ENCODE measurements at regions not wholly inside any gene's neighbourhood (a gene's known extent, or its start where the extent isn't known, plus 50 kb on each side); places are given as distances from the start of the nearest gene placed in this dataset.

DNA sequence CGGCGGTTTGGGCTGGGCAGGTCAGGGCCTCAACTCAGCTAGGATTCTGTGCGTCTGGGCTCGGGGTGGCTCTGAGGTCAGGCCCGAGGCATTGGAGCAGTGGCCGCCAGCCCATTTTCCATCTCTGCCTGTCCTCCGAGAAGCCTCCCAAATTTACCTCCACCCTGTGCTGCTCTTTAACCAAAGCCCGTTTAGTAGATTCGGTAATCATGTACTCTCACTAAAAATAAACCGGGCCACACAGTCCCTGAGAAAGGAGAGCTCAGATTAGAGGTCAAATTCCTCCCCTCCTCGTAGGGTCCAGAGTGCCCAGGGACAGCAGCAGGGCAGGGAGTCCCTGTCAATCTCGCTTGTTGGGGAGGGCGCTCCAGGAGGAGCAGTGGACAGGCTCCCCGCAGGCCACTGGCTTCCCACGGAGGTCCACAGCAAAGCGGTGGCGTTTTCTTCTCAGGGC lies 88.7 kb upstream of the CHST15 start:
- TF ChIP-seq, protein P1, sequence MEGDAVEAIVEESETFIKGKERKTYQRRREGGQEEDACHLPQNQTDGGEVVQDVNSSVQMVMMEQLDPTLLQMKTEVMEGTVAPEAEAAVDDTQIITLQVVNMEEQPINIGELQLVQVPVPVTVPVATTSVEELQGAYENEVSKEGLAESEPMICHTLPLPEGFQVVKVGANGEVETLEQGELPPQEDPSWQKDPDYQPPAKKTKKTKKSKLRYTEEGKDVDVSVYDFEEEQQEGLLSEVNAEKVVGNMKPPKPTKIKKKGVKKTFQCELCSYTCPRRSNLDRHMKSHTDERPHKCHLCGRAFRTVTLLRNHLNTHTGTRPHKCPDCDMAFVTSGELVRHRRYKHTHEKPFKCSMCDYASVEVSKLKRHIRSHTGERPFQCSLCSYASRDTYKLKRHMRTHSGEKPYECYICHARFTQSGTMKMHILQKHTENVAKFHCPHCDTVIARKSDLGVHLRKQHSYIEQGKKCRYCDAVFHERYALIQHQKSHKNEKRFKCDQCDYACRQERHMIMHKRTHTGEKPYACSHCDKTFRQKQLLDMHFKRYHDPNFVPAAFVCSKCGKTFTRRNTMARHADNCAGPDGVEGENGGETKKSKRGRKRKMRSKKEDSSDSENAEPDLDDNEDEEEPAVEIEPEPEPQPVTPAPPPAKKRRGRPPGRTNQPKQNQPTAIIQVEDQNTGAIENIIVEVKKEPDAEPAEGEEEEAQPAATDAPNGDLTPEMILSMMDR (IDR thresholded peaks at IDR 0.05; ENCODE audit: low read depth, low read length) = no peak
- DNase-seq (ENCODE audit: low read depth in 2 of 2) = no peak
- no peak overlapping the region for H3K4me3 ChIP-seq (replicated peaks in 1 of 2; ENCODE audit: low read depth in 2 of 2, low read length in 2 of 2)

DNA sequence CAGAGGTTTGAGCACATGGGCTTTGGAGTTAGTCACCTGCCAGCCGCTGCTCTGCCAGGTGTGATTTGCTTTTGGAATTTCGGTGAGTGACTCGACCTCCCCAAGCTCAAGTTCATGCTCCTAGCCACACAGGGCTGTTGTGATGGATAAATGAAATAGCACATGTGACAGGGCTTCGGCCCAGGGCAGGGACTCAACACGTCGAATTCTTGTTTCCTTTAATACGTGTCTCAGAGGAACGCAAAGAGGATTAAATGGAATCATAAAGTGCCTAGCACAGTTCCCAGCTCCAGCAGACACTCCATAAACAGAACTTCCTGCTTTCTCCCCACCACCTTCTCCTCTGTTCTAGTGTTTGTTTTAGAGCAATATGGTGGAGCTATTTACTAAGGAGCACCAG lies 88.3 kb upstream of the CHST15 start:
- DNase-seq (ENCODE audit: low read depth in 2 of 2) = no peak
- TF ChIP-seq, protein P1 (IDR thresholded peaks at IDR 0.05; ENCODE audit: low read depth, low read length) = no peak

GRCh38 chr10:124180947-124181549 lies 87.7 kb upstream of the CHST15 start:
- peak; percentile 3 to 18 for DNase-seq (ENCODE audit: low read depth in 2 of 2)
- no peak overlapping the region for H3K4me3 ChIP-seq (replicated peaks in 1 of 2; ENCODE audit: low read depth in 2 of 2, low read length in 2 of 2)
- TF ChIP-seq, protein P1 (IDR thresholded peaks at IDR 0.05; ENCODE audit: low read depth, low read length) = no peak

More for the DNA sequence above, 88.3 kb upstream of the CHST15 start:
- no peak overlapping the region for H3K4me3 ChIP-seq (replicated peaks in 1 of 2; ENCODE audit: low read depth in 2 of 2, low read length in 2 of 2)

GRCh38 chr10:124180044-124180745 lies 86.8 kb upstream of the CHST15 start:
- TF ChIP-seq, protein P1 (IDR thresholded peaks at IDR 0.05; ENCODE audit: low read depth, low read length) = no peak

DNA sequence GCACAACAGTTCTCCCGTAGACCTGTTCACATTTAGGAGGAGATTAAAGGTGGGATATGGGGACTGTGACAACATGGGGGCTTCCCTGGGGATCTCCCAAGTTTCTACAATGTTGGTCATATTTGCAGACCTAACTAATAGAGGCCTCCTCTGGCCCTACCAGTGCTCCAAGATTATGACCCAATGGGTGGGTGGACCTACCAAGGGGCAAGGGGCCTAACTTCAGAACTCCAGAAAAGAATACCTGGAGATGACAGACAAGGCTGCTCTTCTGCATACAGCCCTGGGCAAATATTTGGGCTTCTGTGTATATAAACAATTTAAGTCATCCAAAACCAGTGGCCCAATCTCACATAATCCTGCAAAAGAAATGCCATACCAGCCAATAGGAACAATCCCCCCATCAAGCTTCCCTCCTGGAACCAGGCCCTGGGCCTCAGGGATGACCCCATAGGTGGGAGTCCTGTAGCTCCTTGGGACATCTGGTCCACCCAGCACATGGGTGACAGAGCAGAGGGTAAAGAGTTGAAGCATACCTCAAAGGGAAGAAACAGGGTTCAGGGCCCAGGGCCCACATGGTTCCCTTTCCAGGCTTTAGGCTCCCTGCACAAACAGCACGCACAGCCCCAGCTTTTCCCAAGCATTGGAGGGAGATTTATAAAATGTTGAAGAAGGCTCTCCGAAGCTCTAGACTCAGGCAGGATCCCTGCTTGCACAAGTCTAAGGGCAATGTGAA lies 86.1 kb upstream of the CHST15 start:
- TF ChIP-seq, protein P1 (IDR thresholded peaks at IDR 0.05; ENCODE audit: low read depth, low read length) = no peak
- H3K4me3 ChIP-seq (replicated peaks in 1 of 2; ENCODE audit: low read depth in 2 of 2, low read length in 2 of 2) = no peak overlapping the region
- no peak for DNase-seq (ENCODE audit: low read depth in 2 of 2)

More at GRCh38 chr10:124180044-124180745, 86.8 kb upstream of the CHST15 start:
- no peak for DNase-seq (ENCODE audit: low read depth in 2 of 2)
- no peak overlapping the region for H3K4me3 ChIP-seq (replicated peaks in 1 of 2; ENCODE audit: low read depth in 2 of 2, low read length in 2 of 2)

- H3K4me3 ChIP-seq (replicated peaks in 1 of 2; ENCODE audit: low read depth in 2 of 2, low read length in 2 of 2) = no peak overlapping the region
- no peak for DNase-seq (ENCODE audit: low read depth in 2 of 2)
- TF ChIP-seq, protein P1 (IDR thresholded peaks at IDR 0.05; ENCODE audit: low read depth, low read length) = no peak
Observed at GRCh38 chr10:124177180-124177518, 83.8 kb upstream of the CHST15 start.
